Right lobe of liver (tissue), 4 donors: ENCODE measurements at regions not wholly inside any gene's neighbourhood (a gene's known extent, or its start where the extent isn't known, plus 50 kb on each side); places are given as distances from the start of the nearest gene placed in this dataset.

Experiments
- CTCF ChIP-seq, 4 donors: fragments of 200-600 bp in 3 of 4; fragments of 450-650 bp in 1 of 4; IDR thresholded peaks; one replicate each; pipeline versions ENCODE4 v1.5.1 to v1.8.0; 2016 to 2022; ENCODE audit warnings: antibody characterized with exemption in 4 of 4, mild to moderate bottlenecking in 2 of 4
- POLR2A ChIP-seq: fragments of 450-650 bp; IDR thresholded peaks from one replicate; pipeline ENCODE4 v1.6.1; 2017; ENCODE audit warnings: antibody characterized with exemption, mild to moderate bottlenecking
- donor health status: DM: no; HTN: no; CAD: no.
- donor health status: DM: no; HTN: no; CAD: no.
- donor health status: DM: no; HTN: yes; CAD: no.

GRCh38 chr9:11962327-11962726, 730.9 kb upstream of the TYRP1 start:
- TF ChIP-seq CTCF (IDR thresholded peaks at IDR 0.05) = no peak
- TF ChIP-seq POLR2A = no peak
